ENCODE measurements at regions not wholly inside any gene's neighbourhood (a gene's known extent, or its start where the extent isn't known, plus 50 kb on each side); places are given as distances from the start of the nearest gene placed in this dataset.

GRCh38 chr10:21247592-21247991, 277.9 kb downstream of the SKIDA1 start:
- no peak for DNase-seq

DNA sequence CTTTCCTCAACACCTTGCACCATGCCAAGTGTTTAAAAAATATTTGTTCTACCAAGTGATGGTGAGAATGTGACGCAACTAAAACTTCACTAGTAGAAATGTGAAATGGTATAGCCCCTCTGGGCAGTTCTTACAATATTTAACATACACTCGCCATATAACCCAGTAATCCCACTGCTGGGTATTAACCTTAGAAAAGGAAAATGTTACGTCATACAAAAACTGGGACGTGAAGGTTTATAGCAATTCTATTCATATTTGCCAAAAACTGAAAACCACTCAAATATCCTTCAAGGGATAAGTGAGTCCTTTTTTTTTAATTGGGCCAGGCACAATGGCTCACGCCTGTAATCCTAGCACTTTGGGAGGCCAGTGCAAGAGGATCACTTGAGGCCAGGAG, 279.3 kb downstream of the SKIDA1 start:
- DNase-seq: no peak

- DNase-seq: no peak
These were observed 281.7 kb downstream of the SKIDA1 start for GRCh38 chr10:21243748-21244257.

GRCh38 chr10:21242915-21243314, 282.6 kb downstream of the SKIDA1 start:
- no peak for DNase-seq

GRCh38 chr10:21238717-21239116, 286.8 kb downstream of the SKIDA1 start:
- no peak for DNase-seq

- DNase-seq: no peak
These were observed 287.4 kb downstream of the SKIDA1 start for GRCh38 chr10:21238044-21238443.

GRCh38 chr10:21234761-21235160, 290.7 kb downstream of the SKIDA1 start:
- DNase-seq: no peak

GRCh38 chr10:21230219-21230618, 295.3 kb downstream of the SKIDA1 start:
- DNase-seq: no peak

DNA sequence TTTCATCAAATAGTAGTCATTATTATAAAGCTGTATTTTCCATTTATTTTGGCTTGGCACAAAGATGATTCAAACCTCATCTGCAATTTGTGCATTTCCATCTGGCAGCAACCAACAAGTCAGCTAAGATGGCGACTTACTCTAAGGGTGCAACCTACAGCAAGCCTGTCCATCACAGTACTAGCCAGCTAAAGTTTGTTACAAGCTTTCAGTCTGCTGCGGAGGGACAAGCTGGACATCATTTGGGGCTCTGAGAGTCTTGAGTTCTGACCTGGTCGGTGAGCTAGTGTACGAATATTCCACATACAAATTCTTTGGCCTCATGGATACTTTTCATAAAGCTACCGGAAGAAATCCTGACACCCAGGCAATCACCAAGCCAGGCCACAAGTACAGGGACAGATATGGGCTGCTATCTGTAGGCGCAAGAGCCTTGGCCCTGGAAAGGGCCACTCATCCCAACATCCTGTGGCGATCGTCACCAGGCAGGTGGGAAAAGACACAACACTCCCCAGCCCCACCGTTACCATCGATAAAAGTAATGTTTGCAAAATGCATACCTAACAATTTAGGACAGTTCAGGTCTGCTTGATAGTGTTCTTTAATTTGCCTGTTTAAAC, 307.6 kb downstream of the SKIDA1 start:
- no peak for DNase-seq

DNA sequence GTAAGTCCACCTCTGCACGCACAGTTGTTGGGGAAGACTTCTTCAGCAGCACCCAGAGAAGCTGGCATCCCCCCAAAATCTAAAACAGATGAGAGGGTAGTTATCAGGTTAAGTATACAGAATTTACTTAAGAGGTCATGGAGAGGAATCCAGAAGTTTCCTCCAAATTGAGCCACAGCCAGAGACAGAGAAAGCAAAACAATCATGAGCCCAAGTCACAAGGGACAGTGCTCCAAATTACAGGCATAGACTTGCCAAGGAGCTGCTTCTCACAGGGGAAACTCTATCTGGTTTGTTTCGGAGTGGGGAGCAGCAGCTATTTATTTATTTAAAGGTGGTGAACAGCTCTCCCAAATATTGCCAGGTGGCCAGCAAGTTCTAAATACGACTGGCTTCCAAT, 308.4 kb downstream of the SKIDA1 start:
- DNase-seq: no peak

DNA sequence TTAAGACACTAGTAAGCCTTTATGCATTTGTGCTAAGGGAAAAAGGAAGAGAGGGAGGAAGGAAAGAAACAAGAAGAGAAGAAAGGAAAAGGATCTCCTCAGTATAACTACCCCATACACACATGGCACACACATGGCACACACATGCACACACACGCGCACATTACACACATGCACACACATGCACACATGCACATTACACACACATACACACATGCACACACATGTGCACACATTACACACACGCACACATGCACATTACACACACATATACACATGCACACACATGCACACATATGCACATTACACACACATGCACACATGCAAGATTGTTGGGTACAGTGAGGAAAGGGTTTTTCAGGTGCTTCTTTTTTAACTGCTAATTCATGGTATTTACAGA, 311.2 kb downstream of the SKIDA1 start:
- DNase-seq: no peak

DNA sequence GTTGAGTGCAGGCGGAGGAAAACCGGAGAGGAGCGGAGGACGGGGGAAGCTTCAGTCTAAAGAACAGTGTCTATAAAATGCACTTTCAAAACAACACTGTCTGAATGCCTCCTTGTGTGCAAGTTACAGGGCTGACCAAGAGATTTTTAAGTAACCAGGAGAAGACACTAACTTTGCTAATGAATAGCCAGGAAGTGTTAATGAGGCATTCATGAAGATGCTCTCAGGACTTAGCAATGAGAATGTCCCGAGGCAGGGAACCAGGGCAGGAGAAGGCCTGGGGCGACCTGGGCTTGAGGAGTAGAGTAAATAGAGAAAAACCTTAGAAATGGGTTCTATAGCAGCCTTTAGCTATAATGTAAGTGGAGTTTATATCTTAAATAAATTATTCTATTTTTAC, 312.1 kb downstream of the SKIDA1 start:
- no peak for DNase-seq

DNA sequence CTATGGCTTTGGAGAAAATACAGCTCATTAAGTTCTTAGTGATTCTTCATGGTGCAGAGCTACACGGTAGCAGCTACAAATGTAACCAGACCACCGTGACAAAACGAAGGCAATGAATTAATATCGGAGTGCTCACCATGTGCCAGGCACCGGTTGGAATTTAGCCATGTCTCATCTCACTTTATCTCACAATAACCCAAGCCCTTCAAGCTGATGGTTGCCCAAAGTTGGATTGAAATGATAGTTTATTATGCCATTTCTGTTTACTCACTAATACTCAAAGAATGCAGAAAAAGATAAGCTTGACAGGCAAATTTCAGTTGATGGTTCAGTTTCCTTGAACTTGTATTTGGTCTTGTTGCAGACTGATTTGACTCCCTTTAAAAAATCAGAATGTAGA, 312.6 kb downstream of the SKIDA1 start:
- no peak for DNase-seq

- no peak for DNase-seq
These were observed 313.1 kb downstream of the SKIDA1 start for GRCh38 chr10:21212348-21212747.

GRCh38 chr10:21209495-21209894, 312.4 kb upstream of the NEBL start:
- DNase-seq: no peak

DNA sequence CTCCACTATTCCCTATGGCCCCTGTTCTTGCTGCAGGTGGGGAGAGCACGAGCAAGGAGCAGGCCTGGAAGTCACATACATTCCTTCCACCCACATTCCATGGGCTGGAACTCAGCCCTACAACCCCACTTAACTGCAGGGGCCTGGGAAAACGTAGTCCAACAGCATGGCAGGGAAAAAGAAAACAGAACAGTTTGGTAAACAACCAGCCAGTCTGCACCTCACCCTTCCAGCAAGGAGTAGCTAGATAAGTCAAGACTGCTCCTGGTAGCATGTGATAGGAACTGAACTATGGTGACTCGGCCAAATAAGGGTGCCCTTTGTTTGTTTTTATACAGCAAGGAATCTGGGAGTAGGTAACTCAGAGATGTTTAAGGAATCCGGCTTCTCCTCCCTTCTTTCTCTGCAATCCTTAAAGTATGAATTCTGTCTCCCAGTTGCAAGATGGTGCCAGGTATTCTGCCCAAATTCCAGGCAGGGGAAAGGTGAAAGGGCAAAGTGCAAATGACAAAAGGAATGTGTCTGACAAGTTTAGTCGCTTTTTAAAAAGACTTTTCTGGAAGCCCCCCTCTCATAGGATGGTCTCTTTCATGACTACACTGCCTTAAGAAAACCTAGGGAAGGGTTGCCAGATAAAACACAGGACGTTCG, 311.7 kb upstream of the NEBL start:
- DNase-seq: no peak

DNA sequence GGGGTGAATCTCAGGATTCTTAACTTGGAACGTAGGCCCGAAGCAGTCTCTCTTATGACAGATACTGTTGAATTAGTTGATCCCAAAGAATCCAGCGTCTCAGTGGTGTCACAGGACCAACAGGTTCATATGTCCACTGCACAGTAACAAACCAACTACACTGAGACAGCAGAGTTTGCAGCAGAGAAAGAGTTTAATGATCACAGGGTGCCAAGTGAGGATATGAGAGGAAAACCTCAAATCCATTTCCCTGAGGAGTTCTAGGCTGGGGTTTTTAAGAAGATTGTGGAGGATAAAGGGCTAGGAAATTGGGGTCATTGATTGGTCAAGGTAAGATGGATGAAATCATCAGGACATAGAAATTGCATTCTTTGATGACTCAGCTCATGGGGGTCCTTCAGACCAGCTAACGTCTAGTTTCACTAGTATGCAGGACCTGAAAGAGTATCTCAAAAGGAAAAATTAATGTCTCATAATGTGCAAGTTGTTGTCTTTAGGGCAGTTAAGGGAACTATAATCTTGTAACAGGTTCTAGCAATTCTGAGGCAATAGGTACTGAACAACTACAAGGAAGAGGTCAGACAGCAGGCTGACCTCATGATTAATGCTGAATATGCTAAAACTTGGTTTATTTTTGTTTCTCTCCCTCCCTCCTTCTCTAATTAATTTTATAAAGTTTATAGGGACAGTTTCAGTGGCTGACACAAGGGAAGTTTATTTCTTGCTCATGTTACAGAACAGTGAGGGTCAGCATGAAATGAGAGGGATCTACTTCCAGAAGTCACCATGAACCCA, 310.9 kb upstream of the NEBL start:
- no peak for DNase-seq

DNA sequence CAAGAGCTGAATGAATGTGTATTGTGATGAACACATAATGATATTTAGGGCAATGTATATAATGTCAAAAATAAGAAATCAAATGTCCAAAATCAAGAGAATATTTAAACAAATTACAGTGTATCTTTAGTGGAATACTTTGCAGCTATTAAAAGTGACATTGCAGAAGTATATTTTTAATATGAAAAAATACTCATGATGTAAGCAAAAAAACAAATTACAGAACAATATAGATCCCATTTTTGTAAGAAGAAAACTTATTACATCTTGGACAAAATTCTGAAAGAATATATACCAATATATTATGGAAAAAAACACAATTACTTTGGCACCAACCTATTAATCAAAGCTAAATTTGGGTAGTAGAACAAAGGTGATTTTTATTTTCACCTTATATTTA, 308.2 kb upstream of the NEBL start:
- no peak for DNase-seq

DNA sequence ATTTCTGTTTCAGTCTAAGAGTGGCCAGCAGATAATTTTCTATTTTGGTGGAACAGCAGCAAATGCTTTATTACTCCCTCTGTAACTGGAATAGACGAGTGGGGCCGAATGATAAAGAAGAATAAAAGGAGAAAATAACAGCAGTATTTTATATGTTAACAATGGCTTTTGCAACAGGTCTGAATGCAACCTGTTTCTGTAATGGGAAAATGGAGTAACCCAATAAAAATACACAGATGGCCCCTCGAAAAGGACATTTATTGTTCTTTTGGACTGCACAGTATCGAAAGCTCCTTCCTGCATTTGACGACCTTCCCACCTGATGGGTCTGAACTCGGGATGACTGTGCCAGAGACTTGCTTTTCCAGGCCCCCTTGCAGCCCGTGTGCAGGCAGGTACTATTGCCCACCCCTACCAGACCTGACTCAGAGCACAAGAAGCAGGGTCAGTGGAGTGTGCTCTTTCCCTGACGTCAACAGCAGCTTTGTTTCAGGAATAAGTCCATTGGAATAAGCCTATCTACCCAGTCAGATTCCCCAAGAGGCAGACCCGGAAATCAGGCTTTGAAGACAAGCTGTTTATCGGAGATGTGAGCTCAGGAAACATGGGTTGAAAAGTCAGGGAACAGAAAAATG, 306.5 kb upstream of the NEBL start:
- no peak for DNase-seq

DNA sequence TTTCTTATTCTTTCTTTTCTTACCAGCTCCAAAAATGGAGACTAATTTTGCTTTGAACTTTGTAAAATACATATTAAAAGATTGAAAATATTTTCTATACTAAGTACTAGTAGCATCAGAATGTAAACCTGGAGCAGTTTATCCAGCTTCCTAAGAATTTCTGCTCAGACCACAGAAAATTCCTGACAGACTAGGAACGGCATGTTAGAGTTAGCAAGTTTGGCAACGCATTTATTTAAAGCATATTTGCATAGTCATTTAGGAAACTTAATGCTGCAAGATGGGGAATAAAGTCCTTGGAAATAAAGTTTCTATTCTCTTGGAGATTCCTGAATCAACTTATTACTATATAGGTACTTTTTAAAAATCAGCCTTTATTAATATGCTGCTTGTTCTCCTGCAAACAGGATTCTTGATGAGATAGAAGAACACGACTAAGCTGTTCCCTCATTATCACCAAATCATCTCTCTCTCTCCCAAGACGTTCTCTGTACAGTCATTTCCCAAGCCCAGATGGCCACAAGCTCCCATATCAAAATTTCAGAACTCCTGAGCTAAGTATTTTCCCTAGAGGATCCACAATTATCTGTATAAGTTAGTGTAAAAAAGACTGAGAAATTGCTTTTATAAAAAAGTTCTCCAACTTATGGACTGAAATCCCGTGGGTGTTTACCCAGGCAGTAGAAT, 305.8 kb upstream of the NEBL start:
- no peak for DNase-seq

DNA sequence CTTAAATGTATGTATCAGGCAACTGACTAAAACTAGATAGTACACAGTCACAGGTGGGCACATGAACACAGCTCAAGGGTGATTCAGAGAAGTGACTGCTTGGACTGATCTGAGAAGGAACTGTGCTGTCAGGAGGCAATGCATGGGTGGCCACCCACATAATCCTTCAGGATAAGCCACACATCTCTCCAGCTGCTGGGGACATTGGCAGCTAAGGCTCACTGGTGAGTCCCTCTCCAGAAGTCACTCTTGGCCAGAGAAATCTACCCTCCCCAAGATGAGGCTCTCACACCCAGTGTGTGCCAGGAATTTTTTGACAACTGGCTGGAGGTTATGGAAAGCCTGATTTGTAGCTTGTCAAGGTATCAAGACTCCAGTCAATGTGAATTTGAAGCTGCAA, 302.4 kb upstream of the NEBL start:
- no peak for DNase-seq

GRCh38 chr10:21197838-21198237, 300.7 kb upstream of the NEBL start:
- no peak for DNase-seq

- DNase-seq: no peak
These were observed 299.8 kb upstream of the NEBL start for GRCh38 chr10:21196822-21197395.

Measured in activated T-cell treated with anti-CD3 and anti-CD28 coated beads, Interleukin-2, amount 50 U/mL, for 48 hours (primary cell).